ENCODE measurements at regions not wholly inside any gene's neighbourhood (a gene's known extent, or its start where the extent isn't known, plus 50 kb on each side); places are given as distances from the start of the nearest gene placed in this dataset. TPM values are rescaled to one million over a fixed set of nuclear protein-coding genes. Genes with fewer than 3 reads are reported as not detected.

DNA sequence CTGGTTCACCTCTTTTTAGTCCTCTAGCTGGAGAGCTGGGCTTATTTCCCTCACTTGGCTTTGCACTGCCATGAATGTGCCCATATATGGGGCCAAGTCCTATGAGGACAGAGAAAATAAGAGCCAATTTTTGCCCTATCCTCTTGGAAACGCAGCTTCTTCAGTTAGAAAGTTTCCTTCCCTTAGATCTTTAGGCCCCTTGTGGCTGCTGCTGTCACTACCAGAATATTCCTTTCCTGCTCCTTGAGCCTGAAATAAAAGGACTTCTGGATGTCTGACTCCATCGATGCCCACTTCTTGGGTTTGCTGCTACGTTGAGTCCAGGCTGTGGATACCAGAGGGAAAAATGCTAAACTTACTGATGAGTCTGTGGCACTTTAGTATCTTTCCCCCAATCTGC is 487.1 kb downstream of the GRIN2A start (continued):
- TF ChIP-seq CREM (IDR thresholded peaks at IDR 0.05; ENCODE audit: low read depth) = no peak
- TF ChIP-seq ZNF282 (CRISPR knock-in tag; IDR thresholded peaks at IDR 0.05) = no peak
- no peak for TF ChIP-seq NUFIP1 (IDR thresholded peaks at IDR 0.05; ENCODE audit: partially characterized antibody)
- no peak for TF ChIP-seq CREB1 (IDR thresholded peaks at IDR 0.05)
- TF ChIP-seq CREB1 (CRISPR knock-in tag; IDR thresholded peaks at IDR 0.05) = no peak
- TF ChIP-seq RBM34 (IDR thresholded peaks at IDR 0.05; ENCODE audit: borderline replicate concordance, insufficient read depth, low read length) = no peak
- no peak for TF ChIP-seq TOE1 (IDR thresholded peaks at IDR 0.05; ENCODE audit: borderline replicate concordance)
- no peak for TF ChIP-seq TOE1 (CRISPR knock-in tag; IDR thresholded peaks at IDR 0.05; ENCODE audit: borderline replicate concordance, low read depth)
- no peak for TF ChIP-seq ZNF584 (CRISPR knock-in tag; IDR thresholded peaks at IDR 0.05; ENCODE audit: low read depth)
- no peak for TF ChIP-seq RNF2 (IDR thresholded peaks at IDR 0.05)
- no peak for TF ChIP-seq FIP1L1 (IDR thresholded peaks at IDR 0.05; ENCODE audit: low read depth, low read length, poor library complexity, severe bottlenecking)

Small RNA genes lying in the stretch of these regions (small RNA-seq; reads per million reads assigned to genes)
- gene RNA5SP403 = 0.15 reads per million
- gene RNA5SP404 = not detected
